DOHH2 (cell line): ENCODE measurements at regions not wholly inside any gene's neighbourhood (a gene's known extent, or its start where the extent isn't known, plus 50 kb on each side); places are given as distances from the start of the nearest gene placed in this dataset.

Source experiments
- EZH2phosphoT487 ChIP-seq: fragments of 200-600 bp; sonication (generic); IDR thresholded peaks from 2 replicates; pipeline ENCODE4 v1.6.1; 2017; ENCODE audit warnings: borderline replicate concordance, mild to moderate bottlenecking, antibody characterized with exemption, low read length, moderate library complexity, mixed read lengths
- TF ChIP-seq, protein P1 (sequence below): fragments of 200-600 bp; sonication (generic); IDR thresholded peaks from one replicate; pipeline ENCODE4 v1.5.1; 2014; ENCODE audit warnings: antibody characterized with exemption, mild to moderate bottlenecking, low read depth, low read length; ENCODE audit not compliant: poor library complexity, severe bottlenecking

DNA sequence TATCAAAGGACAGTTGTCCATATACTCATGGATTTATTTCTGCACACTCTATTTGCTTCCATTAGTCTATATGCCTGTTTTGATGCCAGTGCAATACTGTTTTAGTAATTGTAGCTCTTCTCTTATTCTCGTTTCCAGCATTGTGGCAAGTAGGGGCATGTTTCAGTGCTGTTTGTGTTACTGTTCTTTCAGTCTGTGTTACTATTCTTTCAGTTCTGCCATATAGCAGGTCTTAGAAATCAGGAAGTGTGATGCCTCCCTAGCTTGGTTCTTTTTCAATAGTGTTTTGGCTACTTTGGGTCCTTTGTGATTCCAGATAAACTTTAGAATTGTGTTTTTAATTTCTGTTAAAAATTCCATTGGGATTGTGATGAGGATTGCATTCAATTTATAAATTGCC is 180.5 kb upstream of the PTPRD start:
- TF ChIP-seq, protein P1, sequence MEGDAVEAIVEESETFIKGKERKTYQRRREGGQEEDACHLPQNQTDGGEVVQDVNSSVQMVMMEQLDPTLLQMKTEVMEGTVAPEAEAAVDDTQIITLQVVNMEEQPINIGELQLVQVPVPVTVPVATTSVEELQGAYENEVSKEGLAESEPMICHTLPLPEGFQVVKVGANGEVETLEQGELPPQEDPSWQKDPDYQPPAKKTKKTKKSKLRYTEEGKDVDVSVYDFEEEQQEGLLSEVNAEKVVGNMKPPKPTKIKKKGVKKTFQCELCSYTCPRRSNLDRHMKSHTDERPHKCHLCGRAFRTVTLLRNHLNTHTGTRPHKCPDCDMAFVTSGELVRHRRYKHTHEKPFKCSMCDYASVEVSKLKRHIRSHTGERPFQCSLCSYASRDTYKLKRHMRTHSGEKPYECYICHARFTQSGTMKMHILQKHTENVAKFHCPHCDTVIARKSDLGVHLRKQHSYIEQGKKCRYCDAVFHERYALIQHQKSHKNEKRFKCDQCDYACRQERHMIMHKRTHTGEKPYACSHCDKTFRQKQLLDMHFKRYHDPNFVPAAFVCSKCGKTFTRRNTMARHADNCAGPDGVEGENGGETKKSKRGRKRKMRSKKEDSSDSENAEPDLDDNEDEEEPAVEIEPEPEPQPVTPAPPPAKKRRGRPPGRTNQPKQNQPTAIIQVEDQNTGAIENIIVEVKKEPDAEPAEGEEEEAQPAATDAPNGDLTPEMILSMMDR = no peak
- TF ChIP-seq EZH2phosphoT487 = no peak
